ENCODE measurements at regions not wholly inside any gene's neighbourhood (a gene's known extent, or its start where the extent isn't known, plus 50 kb on each side); places are given as distances from the start of the nearest gene placed in this dataset.

- H3K27me3 ChIP-seq = no peaks in the 10 kb centered on the region
- no peaks in the 10 kb centered on the region for H3K36me3 ChIP-seq
- H3K4me3 ChIP-seq = no peak overlapping the region
- no peak for DNase-seq
- peaks cover 2% of the 10 kb centered on the region; the same call in 1 of the 2 replicates for H3K9me3 ChIP-seq
Observed at GRCh38 chr21:38956007-38956406, 150.3 kb downstream of the ETS2 start.

- Histone ChIP-seq H3K4me3 (no peak overlapping the region), H3K9me3 (peaks cover 2% of the 10 kb centered on the region; the same call in 1 of the 2 replicates), H3K36me3 (no peaks in the 10 kb centered on the region), H3K27me3 (no peaks in the 10 kb centered on the region)
- DNase-seq = no peak
Observed at GRCh38 chr21:38955495-38955894, 149.8 kb downstream of the ETS2 start.

GRCh38 chr21:38954588-38955004 lies 148.9 kb downstream of the ETS2 start:
- Histone ChIP-seq H3K27me3 (no peaks in the 10 kb centered on the region), H3K9me3 (peaks cover 8% of the 10 kb centered on the region), H3K4me3 (no peak overlapping the region), H3K36me3 (no peaks in the 10 kb centered on the region)
- DNase-seq = no peak

GRCh38 chr21:38953516-38953915 lies 147.8 kb downstream of the ETS2 start:
- DNase-seq = no peak
- no peaks in the 10 kb centered on the region for H3K27me3 ChIP-seq

GRCh38 chr21:38952890-38953289 lies 147.2 kb downstream of the ETS2 start:
- no peak for DNase-seq
- peaks cover 14% of the 10 kb centered on the region for H3K9me3 ChIP-seq
- H3K27me3 ChIP-seq = no peaks in the 10 kb centered on the region
- no peak overlapping the region for H3K4me3 ChIP-seq
- H3K36me3 ChIP-seq = no peaks in the 10 kb centered on the region

More at GRCh38 chr21:38953516-38953915, 147.8 kb downstream of the ETS2 start:
- Histone ChIP-seq H3K4me3 (no peak overlapping the region), H3K36me3 (no peaks in the 10 kb centered on the region), H3K9me3 (peaks cover 10% of the 10 kb centered on the region)

- H3K4me3 ChIP-seq = no peak overlapping the region
Observed at GRCh38 chr21:38951095-38951730, 145.5 kb downstream of the ETS2 start.

GRCh38 chr21:38950435-38951094 lies 144.8 kb downstream of the ETS2 start:
- Histone ChIP-seq H3K27me3 (no peaks in the 10 kb centered on the region), H3K36me3 (no peaks in the 10 kb centered on the region), H3K4me3 (no peak overlapping the region), H3K9me3 (peaks cover 14% of the 10 kb centered on the region)
- DNase-seq = peak; percentile 63

More at GRCh38 chr21:38951095-38951730, 145.5 kb downstream of the ETS2 start:
- Histone ChIP-seq H3K9me3 (peaks cover 14% of the 10 kb centered on the region), H3K27me3 (no peaks in the 10 kb centered on the region), H3K36me3 (no peaks in the 10 kb centered on the region)
- no peak for DNase-seq

GRCh38 chr21:38949070-38949380 lies 143.3 kb downstream of the ETS2 start:
- Histone ChIP-seq H3K27me3 (no peaks in the 10 kb centered on the region), H3K4me3 (no peak overlapping the region), H3K36me3 (no peaks in the 10 kb centered on the region), H3K9me3 (peaks cover 14% of the 10 kb centered on the region)
- no peak for DNase-seq

GRCh38 chr21:38948377-38949069 lies 142.8 kb downstream of the ETS2 start:
- Histone ChIP-seq H3K27me3 (no peaks in the 10 kb centered on the region), H3K9me3 (peaks cover 14% of the 10 kb centered on the region), H3K36me3 (no peaks in the 10 kb centered on the region), H3K4me3 (no peak overlapping the region)
- no peak for DNase-seq

GRCh38 chr21:38945545-38946245 lies 140.0 kb downstream of the ETS2 start:
- Histone ChIP-seq H3K36me3 (no peaks in the 10 kb centered on the region), H3K9me3 (peaks cover 12% of the 10 kb centered on the region), H3K4me3 (no peak overlapping the region), H3K27me3 (no peaks in the 10 kb centered on the region)
- peak; percentile 38 for DNase-seq

GRCh38 chr21:38944903-38945302 lies 139.2 kb downstream of the ETS2 start:
- Histone ChIP-seq H3K27me3 (no peaks in the 10 kb centered on the region), H3K4me3 (no peak overlapping the region), H3K36me3 (no peaks in the 10 kb centered on the region), H3K9me3 (peaks cover 10% of the 10 kb centered on the region)
- DNase-seq = no peak

- no peak overlapping the region for H3K4me3 ChIP-seq
Observed at GRCh38 chr21:38944402-38944801, 138.7 kb downstream of the ETS2 start.

GRCh38 chr21:38942748-38943211 lies 137.1 kb downstream of the ETS2 start:
- no peaks in the 10 kb centered on the region for H3K9me3 ChIP-seq
- no peak for DNase-seq
- no peaks in the 10 kb centered on the region for H3K27me3 ChIP-seq
- no peak overlapping the region for H3K4me3 ChIP-seq
- H3K36me3 ChIP-seq = no peaks in the 10 kb centered on the region

More at GRCh38 chr21:38944402-38944801, 138.7 kb downstream of the ETS2 start:
- H3K36me3 ChIP-seq = no peaks in the 10 kb centered on the region
- no peak for DNase-seq
- no peaks in the 10 kb centered on the region for H3K27me3 ChIP-seq
- H3K9me3 ChIP-seq = peaks cover 5% of the 10 kb centered on the region

- Histone ChIP-seq H3K9me3 (no peaks in the 10 kb centered on the region), H3K27me3 (no peaks in the 10 kb centered on the region), H3K4me3 (no peak overlapping the region), H3K36me3 (no peaks in the 10 kb centered on the region)
- DNase-seq = no peak
Observed at GRCh38 chr21:38938769-38939168, 133.0 kb downstream of the ETS2 start.

GRCh38 chr21:38938343-38938742 lies 132.6 kb downstream of the ETS2 start:
- Histone ChIP-seq H3K9me3 (no peaks in the 10 kb centered on the region), H3K27me3 (no peaks in the 10 kb centered on the region), H3K36me3 (no peaks in the 10 kb centered on the region), H3K4me3 (no peak overlapping the region)
- peak; percentile 16 for DNase-seq

GRCh38 chr21:38937844-38938243 lies 132.1 kb downstream of the ETS2 start:
- no peaks in the 10 kb centered on the region for H3K9me3 ChIP-seq
- no peak overlapping the region for H3K4me3 ChIP-seq
- H3K36me3 ChIP-seq = no peaks in the 10 kb centered on the region
- H3K27me3 ChIP-seq = no peaks in the 10 kb centered on the region
- DNase-seq = no peak

- H3K4me3 ChIP-seq = no peak overlapping the region
- no peaks in the 10 kb centered on the region for H3K36me3 ChIP-seq
- no peak for DNase-seq
- no peaks in the 10 kb centered on the region for H3K9me3 ChIP-seq
- no peaks in the 10 kb centered on the region for H3K27me3 ChIP-seq
Observed at GRCh38 chr21:38937286-38937790, 131.6 kb downstream of the ETS2 start.
